ENCODE measurements at regions not wholly inside any gene's neighbourhood (a gene's known extent, or its start where the extent isn't known, plus 50 kb on each side); places are given as distances from the start of the nearest gene placed in this dataset.

GRCh38 chr21:30935889-30936168 lies 54.4 kb upstream of the KRTAP11-1 start:
- Mint-ChIP-seq H3K36me3 (ENCODE audit: low read depth) (no peaks in the 10 kb centered on the region), H3K9me3 (peaks cover 10% of the 10 kb centered on the region), H3K4me3 (no peak overlapping the region), H3K4me1 (ENCODE audit: low read depth) (no peaks in the 10 kb centered on the region), H3K27ac (no peak overlapping the region), H3K27me3 (ENCODE audit: low read depth) (no peaks in the 10 kb centered on the region)
- DNase-seq (ENCODE audit: low spot score): no peak

- Mint-ChIP-seq H3K36me3 (ENCODE audit: low read depth) (no peaks in the 10 kb centered on the region), H3K4me1 (ENCODE audit: low read depth) (no peaks in the 10 kb centered on the region), H3K27ac (no peak overlapping the region), H3K27me3 (ENCODE audit: low read depth) (no peaks in the 10 kb centered on the region), H3K4me3 (no peak overlapping the region), H3K9me3 (peaks cover 10% of the 10 kb centered on the region)
- no peak for DNase-seq (ENCODE audit: low spot score)
Observed at GRCh38 chr21:30935121-30935888, 53.9 kb upstream of the KRTAP11-1 start.

GRCh38 chr21:30932686-30933085 lies 51.3 kb upstream of the KRTAP11-1 start:
- Mint-ChIP-seq H3K4me3 (no peak overlapping the region), H3K27ac (no peak overlapping the region), H3K4me1 (ENCODE audit: low read depth) (no peaks in the 10 kb centered on the region), H3K9me3 (peaks cover 8% of the 10 kb centered on the region), H3K27me3 (ENCODE audit: low read depth) (peaks cover 5% of the 10 kb centered on the region), H3K36me3 (ENCODE audit: low read depth) (no peaks in the 10 kb centered on the region)
- no peak for DNase-seq (ENCODE audit: low spot score)

Measured in T-helper 2 cell treated with Interferon-gamma antibody and Interleukin-4, amounts not matched to agents 5 μg/mL and 100 μg/mL, for 36 hours (primary cell).